Sigmoid colon (tissue), 6 donors: ENCODE measurements at regions not wholly inside any gene's neighbourhood (a gene's known extent, or its start where the extent isn't known, plus 50 kb on each side); places are given as distances from the start of the nearest gene placed in this dataset.

Experiments used
- DNase-seq: peaks from one replicate; pipeline ENCODE4 v3.0.0-alpha.2; 2019
- H3K27ac ChIP-seq, 4 donors: fragments of 200-600 bp; sonication (generic); one replicate each; pipeline ENCODE4 v1.5.1; 2016 to 2019; ENCODE audit warnings: mild to moderate bottlenecking in 1 of 4
- H3K27me3 ChIP-seq, 3 donors: fragments of 200-600 bp; sonication (generic); one replicate each; pipeline ENCODE4 v1.5.1; 2019; ENCODE audit warnings: mild to moderate bottlenecking in 1 of 3
- H3K36me3 ChIP-seq, 4 donors: fragments of 200-600 bp; sonication (generic); one replicate each; pipeline ENCODE4 v1.5.1; 2016 to 2019
- H3K4me1 ChIP-seq, 4 donors: fragments of 200-600 bp; sonication (generic); one replicate each; pipeline ENCODE4 v1.5.1; 2017 to 2019
- H3K4me3 ChIP-seq, 4 donors: fragments of 200-600 bp; sonication (generic); one replicate each; pipeline ENCODE4 v1.5.1; 2017 to 2019; ENCODE audit warnings: mild to moderate bottlenecking in 2 of 4, moderate library complexity in 1 of 4
- H3K9me3 ChIP-seq, 4 donors: fragments of 200-600 bp in 3 of 4; sonication (generic) in 3 of 4; one replicate each; pipeline versions ENCODE4 v1.5.1 to v1.6.1; 2013 to 2019
- EP300 ChIP-seq, 4 donors: sonication (generic); formaldehyde crosslinking; IDR thresholded peaks; one replicate each; pipeline ENCODE4 v1.6.1; 2017; ENCODE audit warnings: antibody characterized with exemption in 4 of 4
- POLR2A ChIP-seq, 2 donors: fragments of 450-650 bp; IDR thresholded peaks; one replicate each; pipeline ENCODE4 v1.6.1; 2016; ENCODE audit warnings: antibody characterized with exemption in 2 of 2, mild to moderate bottlenecking in 2 of 2, moderate library complexity in 2 of 2
- POLR2AphosphoS5 ChIP-seq, 4 donors: sonication (generic); formaldehyde crosslinking; IDR thresholded peaks; one replicate each; pipeline ENCODE4 v1.6.1; 2017; ENCODE audit warnings: antibody characterized with exemption in 4 of 4
- WGBS, 2 donors: extraction: QIAGEN DNeasy Blood & Tissue Kit; methylation state at CpG; one replicate each; pipeline ENCODE4 v1.1.7; 2013; 5-methylcytosine and 5-hydroxymethylcytosine counted together
- intact Hi-C: fragments of 100-400 bp; cut with DNase I; formaldehyde crosslinking; loops from one replicate; pipeline ENCODE4 v1.15.1; 2023
- TF ChIP-seq, protein P1 (sequence below), 4 experiments: fragments of 450-650 bp in 3 of 4; fragments of 200-600 bp in 1 of 4; IDR thresholded peaks; one replicate each; pipeline ENCODE4 v1.5.1; 2016 to 2019; ENCODE audit warnings: antibody characterized with exemption in 4 of 4, mild to moderate bottlenecking in 3 of 4, moderate library complexity in 2 of 4
- donor health status: healthy with polysubstance abuse.
- donor health status: healthy.

DNA sequence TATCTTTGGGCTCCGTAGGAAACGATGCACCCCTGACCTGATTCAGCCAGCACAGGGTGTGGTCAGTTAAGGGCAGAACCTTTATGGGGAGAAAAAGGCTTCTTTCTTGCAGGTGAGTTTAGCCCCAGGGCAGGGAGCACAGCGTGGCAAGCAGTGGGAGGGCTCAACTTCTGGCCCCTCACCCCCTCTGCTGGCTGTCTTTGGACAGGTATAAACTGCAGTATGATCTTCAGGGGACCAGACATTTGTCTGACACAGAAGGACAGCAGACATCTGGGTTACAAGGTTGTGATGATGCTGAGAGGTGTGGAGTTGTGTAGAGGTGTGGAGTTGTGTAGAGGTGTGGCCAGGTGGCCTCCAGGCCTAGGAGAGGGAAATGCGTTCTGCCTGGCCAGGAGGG, 324.0 kb upstream of the PLET1 start:
- no peak overlapping the region for H3K4me3 ChIP-seq
- H3K27ac ChIP-seq = no peak overlapping the region
- H3K36me3 ChIP-seq = no peaks in the 10 kb centered on the region
- no peak for DNase-seq
- intact Hi-C loops = loop anchor here (5.0 to 10.0 kb wide), 3 partner anchors 213 to 378 kb away; partner anchors contain the start of genes NCAM1 and PTS
- peaks cover 0 to 38% (median 28%) of the 10 kb centered on the region in 4 donors for H3K4me1 ChIP-seq
- 44 to 56% methylated on average over 4 of the region's 4 CpGs for WGBS, 2 donors
- no peaks in the 10 kb centered on the region for H3K27me3 ChIP-seq
- H3K9me3 ChIP-seq = no peaks in the 10 kb centered on the region
- TF ChIP-seq EP300 (IDR thresholded peaks at IDR 0.05) (no peak), POLR2AphosphoS5 (IDR thresholded peaks at IDR 0.05) (no peak), POLR2A (IDR thresholded peaks at IDR 0.05) (no peak)
- TF ChIP-seq, protein P1, sequence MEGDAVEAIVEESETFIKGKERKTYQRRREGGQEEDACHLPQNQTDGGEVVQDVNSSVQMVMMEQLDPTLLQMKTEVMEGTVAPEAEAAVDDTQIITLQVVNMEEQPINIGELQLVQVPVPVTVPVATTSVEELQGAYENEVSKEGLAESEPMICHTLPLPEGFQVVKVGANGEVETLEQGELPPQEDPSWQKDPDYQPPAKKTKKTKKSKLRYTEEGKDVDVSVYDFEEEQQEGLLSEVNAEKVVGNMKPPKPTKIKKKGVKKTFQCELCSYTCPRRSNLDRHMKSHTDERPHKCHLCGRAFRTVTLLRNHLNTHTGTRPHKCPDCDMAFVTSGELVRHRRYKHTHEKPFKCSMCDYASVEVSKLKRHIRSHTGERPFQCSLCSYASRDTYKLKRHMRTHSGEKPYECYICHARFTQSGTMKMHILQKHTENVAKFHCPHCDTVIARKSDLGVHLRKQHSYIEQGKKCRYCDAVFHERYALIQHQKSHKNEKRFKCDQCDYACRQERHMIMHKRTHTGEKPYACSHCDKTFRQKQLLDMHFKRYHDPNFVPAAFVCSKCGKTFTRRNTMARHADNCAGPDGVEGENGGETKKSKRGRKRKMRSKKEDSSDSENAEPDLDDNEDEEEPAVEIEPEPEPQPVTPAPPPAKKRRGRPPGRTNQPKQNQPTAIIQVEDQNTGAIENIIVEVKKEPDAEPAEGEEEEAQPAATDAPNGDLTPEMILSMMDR (IDR thresholded peaks at IDR 0.05) = no peak

DNA sequence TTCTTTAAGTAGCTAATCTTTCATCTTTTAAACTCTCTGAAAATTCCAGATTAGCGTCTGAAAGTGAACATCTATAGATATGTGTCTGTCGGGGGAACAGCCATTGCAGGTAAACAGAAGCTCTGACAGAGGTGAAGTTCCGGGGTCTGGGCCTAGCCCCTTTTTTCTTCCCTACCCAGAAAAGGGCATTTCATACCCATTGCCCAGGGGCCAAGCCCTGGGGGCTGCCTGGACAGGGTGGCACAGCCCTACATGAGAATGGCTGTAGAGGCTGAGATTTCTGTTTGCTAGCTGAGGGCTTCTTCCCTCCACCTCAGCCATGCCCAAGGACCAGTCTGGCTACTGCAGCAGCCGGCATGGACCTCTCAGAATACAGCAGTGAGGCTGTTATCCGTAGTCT, 327.0 kb upstream of the PLET1 start:
- no peak for DNase-seq
- no peak overlapping the region for H3K27ac ChIP-seq
- no peaks in the 10 kb centered on the region for H3K27me3 ChIP-seq
- peaks cover 0 to 41% (median 40%) of the 10 kb centered on the region in 4 donors for H3K4me1 ChIP-seq
- intact Hi-C loops = loop anchor here (1.0 to 10.0 kb wide), 7 partner anchors 210 to 702 kb away; partner anchors contain the start of genes NCAM1 and PTS
- H3K36me3 ChIP-seq = no peaks in the 10 kb centered on the region
- no peaks in the 10 kb centered on the region for H3K9me3 ChIP-seq
- H3K4me3 ChIP-seq = no peak overlapping the region
- WGBS, 2 donors = 69 to 82% methylated on average over 5 of the region's 5 CpGs
- TF ChIP-seq, protein P1 (IDR thresholded peaks at IDR 0.05) = no peak
- no peak for TF ChIP-seq EP300 (IDR thresholded peaks at IDR 0.05)
- TF ChIP-seq POLR2AphosphoS5 (IDR thresholded peaks at IDR 0.05) = no peak
- no peak for TF ChIP-seq POLR2A (IDR thresholded peaks at IDR 0.05)

DNA sequence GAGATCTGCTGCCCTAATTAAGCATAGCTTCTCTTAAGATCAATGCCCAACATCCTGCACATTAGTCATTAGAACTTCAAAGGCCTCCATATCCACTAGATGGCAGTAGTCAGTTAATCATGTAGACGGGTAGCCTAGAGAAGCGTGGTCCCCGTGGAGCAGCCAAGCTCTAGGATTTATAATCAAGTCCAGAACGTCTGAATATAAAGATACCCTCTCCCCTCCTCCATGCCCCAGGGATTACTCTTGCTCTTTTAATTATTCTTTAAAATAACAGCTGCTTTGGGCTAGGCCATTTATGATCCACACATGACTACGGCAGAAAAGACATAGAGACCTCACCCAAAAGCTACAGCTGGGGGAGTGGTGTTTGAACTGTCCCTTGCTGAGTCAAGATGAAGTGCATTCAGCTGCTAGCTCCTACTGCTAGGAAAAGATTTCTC, 327.6 kb upstream of the PLET1 start:
- peak; percentile 88 for DNase-seq
- Histone ChIP-seq H3K27me3 (no peaks in the 10 kb centered on the region), H3K4me1 (peaks cover 0 to 41% (median 40%) of the 10 kb centered on the region in 4 donors), H3K36me3 (no peaks in the 10 kb centered on the region), H3K27ac (peak overlapping the region in 3 of 4 donors; percentile 71 to 76 (median 72)), H3K4me3 (no peak overlapping the region), H3K9me3 (no peaks in the 10 kb centered on the region)
- 8 to 14% methylated on average over 5 of the region's 5 CpGs for WGBS, 2 donors
- intact Hi-C loops = loop anchor here (1.0 to 10.0 kb wide), 7 partner anchors 209 to 701 kb away; partner anchors contain the start of genes NCAM1 and PTS
- TF ChIP-seq POLR2AphosphoS5 (IDR thresholded peaks at IDR 0.05) = peak in 2 of 4 donors; percentile 34 to 55
- no peak for TF ChIP-seq EP300 (IDR thresholded peaks at IDR 0.05)
- TF ChIP-seq, protein P1 (IDR thresholded peaks at IDR 0.05) = peak; percentile 69 to 71 (median 70)
- TF ChIP-seq POLR2A (IDR thresholded peaks at IDR 0.05) = no peak

GRCh38 chr11:112589155-112589554, 328.5 kb upstream of the PLET1 start:
- Histone ChIP-seq H3K4me1 (peaks cover 0 to 41% (median 40%) of the 10 kb centered on the region in 4 donors), H3K27me3 (no peaks in the 10 kb centered on the region), H3K9me3 (no peaks in the 10 kb centered on the region), H3K36me3 (no peaks in the 10 kb centered on the region), H3K27ac (peak overlapping the region in 3 of 4 donors; percentile 71 to 76 (median 72)), H3K4me3 (no peak overlapping the region)
- DNase-seq = no peak
- TF ChIP-seq EP300 (IDR thresholded peaks at IDR 0.05) = peak in 2 of 4 donors; percentile 65
- TF ChIP-seq POLR2A (IDR thresholded peaks at IDR 0.05) = no peak
- TF ChIP-seq, protein P1 (IDR thresholded peaks at IDR 0.05) = no peak
- TF ChIP-seq POLR2AphosphoS5 (IDR thresholded peaks at IDR 0.05) = peak; percentile 65 to 94 (median 87)
- 56 to 58% methylated on average over 3 of the region's 3 CpGs for WGBS, 2 donors
- intact Hi-C loops = loop anchor here (2.0 to 10.0 kb wide), 5 partner anchors 208 to 426 kb away; partner anchors contain the start of genes NCAM1 and PTS
